Glutamatergic neuron (in vitro differentiated cells): ENCODE measurements at regions not wholly inside any gene's neighbourhood (a gene's known extent, or its start where the extent isn't known, plus 50 kb on each side); places are given as distances from the start of the nearest gene placed in this dataset.

Experiments used
- DNase-seq: peaks from one replicate; pipeline ENCODE4 v3.0.0; 2022
- H3K27ac Mint-ChIP-seq: one replicate; pipeline ENCODE4 v1.8.0; 2020; ENCODE audit warnings: mild to moderate bottlenecking, mixed read lengths, inconsistent platforms; ENCODE audit not compliant: unreplicated experiment
- H3K27me3 Mint-ChIP-seq: one replicate; pipeline ENCODE4 v1.8.0; 2020; ENCODE audit warnings: mild to moderate bottlenecking, moderate library complexity, mixed read lengths, inconsistent platforms; ENCODE audit not compliant: unreplicated experiment
- H3K36me3 Mint-ChIP-seq: one replicate; pipeline ENCODE4 v1.8.0; 2020; ENCODE audit warnings: mild to moderate bottlenecking, mixed read lengths, inconsistent platforms; ENCODE audit not compliant: unreplicated experiment
- H3K4me1 Mint-ChIP-seq: one replicate; pipeline ENCODE4 v1.8.0; 2020; ENCODE audit warnings: mild to moderate bottlenecking, low read depth, mixed read lengths, inconsistent platforms; ENCODE audit not compliant: unreplicated experiment
- H3K4me3 Mint-ChIP-seq: one replicate; pipeline ENCODE4 v1.8.0; 2020; ENCODE audit warnings: mild to moderate bottlenecking, mixed read lengths, inconsistent platforms; ENCODE audit not compliant: unreplicated experiment
- H3K9me3 Mint-ChIP-seq: one replicate; pipeline ENCODE4 v1.8.0; 2020; ENCODE audit warnings: mild to moderate bottlenecking, moderate library complexity, mixed read lengths, inconsistent platforms; ENCODE audit not compliant: unreplicated experiment
- CTCF ChIP-seq: fragments of 200-600 bp; sonication (generic); IDR thresholded peaks from one replicate; pipeline ENCODE4 v1.5.0; 2021; ENCODE audit not compliant: partially characterized antibody, unreplicated experiment

GRCh38 chr7:121505021-121505420 lies 108.9 kb upstream of the FAM3C start:
- H3K9me3 Mint-ChIP-seq: peaks cover 4% of the 10 kb centered on the region
- no peak overlapping the region for H3K27ac Mint-ChIP-seq

GRCh38 chr7:121504482-121504881 lies 108.4 kb upstream of the FAM3C start:
- Mint-ChIP-seq H3K9me3 (peaks cover 4% of the 10 kb centered on the region), H3K36me3 (peaks cover 13% of the 10 kb centered on the region), H3K4me3 (no peak overlapping the region), H3K4me1 (no peaks in the 10 kb centered on the region), H3K27me3 (no peaks in the 10 kb centered on the region), H3K27ac (no peak overlapping the region)
- no peak for DNase-seq
- TF ChIP-seq CTCF: no peak

More at GRCh38 chr7:121505021-121505420, 108.9 kb upstream of the FAM3C start:
- DNase-seq: no peak
- H3K4me3 Mint-ChIP-seq: no peak overlapping the region
- TF ChIP-seq CTCF: no peak
- no peaks in the 10 kb centered on the region for H3K4me1 Mint-ChIP-seq
- H3K27me3 Mint-ChIP-seq: no peaks in the 10 kb centered on the region
- peaks cover 13% of the 10 kb centered on the region for H3K36me3 Mint-ChIP-seq

DNA sequence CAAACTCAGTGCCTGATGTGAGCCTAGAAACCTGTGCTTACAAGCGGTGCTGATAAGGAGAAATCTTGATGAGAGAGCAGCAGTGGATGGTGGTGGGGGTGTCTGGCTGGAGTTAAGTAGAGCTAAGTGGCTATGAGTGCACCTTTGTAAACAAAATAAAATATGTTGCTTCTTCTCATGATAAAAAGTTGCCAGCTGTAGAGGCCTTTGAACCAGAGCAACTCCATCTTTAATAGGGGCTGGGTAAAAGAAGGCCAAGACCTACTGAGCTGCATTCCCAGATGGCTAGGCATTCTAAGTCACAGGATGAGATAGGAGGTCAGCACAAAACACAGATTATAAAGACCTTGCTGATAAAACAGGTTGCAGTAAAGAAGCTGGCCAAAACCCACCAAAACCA lies 107.6 kb upstream of the FAM3C start:
- H3K27me3 Mint-ChIP-seq: no peaks in the 10 kb centered on the region
- no peak for DNase-seq
- peaks cover 13% of the 10 kb centered on the region for H3K36me3 Mint-ChIP-seq
- peaks cover 4% of the 10 kb centered on the region for H3K9me3 Mint-ChIP-seq
- no peaks in the 10 kb centered on the region for H3K4me1 Mint-ChIP-seq
- no peak overlapping the region for H3K4me3 Mint-ChIP-seq
- no peak for TF ChIP-seq CTCF
- H3K27ac Mint-ChIP-seq: no peak overlapping the region

- no peaks in the 10 kb centered on the region for H3K4me1 Mint-ChIP-seq
- no peak overlapping the region for H3K27ac Mint-ChIP-seq
- TF ChIP-seq CTCF: no peak
- H3K27me3 Mint-ChIP-seq: no peaks in the 10 kb centered on the region
- no peak overlapping the region for H3K4me3 Mint-ChIP-seq
- DNase-seq: no peak
- H3K9me3 Mint-ChIP-seq: peaks cover 4% of the 10 kb centered on the region
- H3K36me3 Mint-ChIP-seq: peaks cover 13% of the 10 kb centered on the region
Measured at GRCh38 chr7:121503039-121503438, 106.9 kb upstream of the FAM3C start.

DNA sequence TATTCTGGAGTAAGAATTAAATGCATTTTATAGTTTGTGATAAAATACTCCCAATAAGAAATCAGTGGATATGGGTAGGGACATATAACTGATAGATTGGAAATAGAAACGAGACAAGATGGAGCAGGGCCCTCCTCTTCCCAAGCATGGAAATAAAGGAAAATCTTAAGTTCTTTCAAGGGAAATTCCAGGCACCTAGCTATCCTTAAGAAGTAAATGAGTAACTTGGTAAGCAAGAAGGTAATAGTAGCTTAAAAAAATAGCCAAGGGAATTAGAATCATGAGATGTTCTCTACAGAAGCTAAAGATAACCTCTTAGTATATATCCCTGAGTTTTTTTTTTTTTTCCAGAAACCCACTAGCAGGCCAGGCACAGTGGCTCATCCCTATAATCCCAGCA lies 105.5 kb upstream of the FAM3C start:
- Mint-ChIP-seq H3K4me1 (no peaks in the 10 kb centered on the region), H3K9me3 (peaks cover 4% of the 10 kb centered on the region), H3K4me3 (no peak overlapping the region), H3K36me3 (peaks cover 11% of the 10 kb centered on the region), H3K27ac (no peak overlapping the region), H3K27me3 (no peaks in the 10 kb centered on the region)
- TF ChIP-seq CTCF: no peak
- no peak for DNase-seq
